ENCODE measurements at regions not wholly inside any gene's neighbourhood (a gene's known extent, or its start where the extent isn't known, plus 50 kb on each side); places are given as distances from the start of the nearest gene placed in this dataset.

DNA sequence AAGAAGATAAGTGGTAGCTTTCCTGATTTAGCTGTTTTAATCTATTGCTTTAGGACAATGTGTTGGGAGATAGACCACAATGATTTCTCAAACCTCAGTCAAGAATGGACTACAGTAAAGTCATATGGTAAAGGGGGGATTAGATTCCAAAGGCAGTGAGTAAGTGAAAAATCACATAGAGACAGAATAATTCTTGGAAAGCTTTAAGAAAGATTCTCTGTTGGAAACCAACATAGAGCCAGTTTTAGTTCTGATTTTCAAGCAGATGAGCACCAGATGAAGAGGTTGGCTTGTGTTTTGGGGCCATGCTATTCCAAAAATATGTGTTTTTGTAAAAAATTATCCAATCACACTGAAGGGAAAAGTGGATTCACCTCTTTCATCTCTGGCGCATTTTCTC is 256.8 kb upstream of the RPS23 start:
- TF ChIP-seq, protein P1, sequence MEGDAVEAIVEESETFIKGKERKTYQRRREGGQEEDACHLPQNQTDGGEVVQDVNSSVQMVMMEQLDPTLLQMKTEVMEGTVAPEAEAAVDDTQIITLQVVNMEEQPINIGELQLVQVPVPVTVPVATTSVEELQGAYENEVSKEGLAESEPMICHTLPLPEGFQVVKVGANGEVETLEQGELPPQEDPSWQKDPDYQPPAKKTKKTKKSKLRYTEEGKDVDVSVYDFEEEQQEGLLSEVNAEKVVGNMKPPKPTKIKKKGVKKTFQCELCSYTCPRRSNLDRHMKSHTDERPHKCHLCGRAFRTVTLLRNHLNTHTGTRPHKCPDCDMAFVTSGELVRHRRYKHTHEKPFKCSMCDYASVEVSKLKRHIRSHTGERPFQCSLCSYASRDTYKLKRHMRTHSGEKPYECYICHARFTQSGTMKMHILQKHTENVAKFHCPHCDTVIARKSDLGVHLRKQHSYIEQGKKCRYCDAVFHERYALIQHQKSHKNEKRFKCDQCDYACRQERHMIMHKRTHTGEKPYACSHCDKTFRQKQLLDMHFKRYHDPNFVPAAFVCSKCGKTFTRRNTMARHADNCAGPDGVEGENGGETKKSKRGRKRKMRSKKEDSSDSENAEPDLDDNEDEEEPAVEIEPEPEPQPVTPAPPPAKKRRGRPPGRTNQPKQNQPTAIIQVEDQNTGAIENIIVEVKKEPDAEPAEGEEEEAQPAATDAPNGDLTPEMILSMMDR (IDR thresholded peaks at IDR 0.05) = no peak
- TF ChIP-seq RAD21 (conservative IDR thresholded peaks at IDR 0.05 in 1 of 2, IDR thresholded peaks at IDR 0.05 in 1 of 2) (no peak), MAZ (IDR thresholded peaks at IDR 0.05; ENCODE audit: borderline replicate concordance, low read depth, low read length) (no peak), MYC (IDR thresholded peaks at IDR 0.05; ENCODE audit: borderline replicate concordance, low read length) (no peak), HDAC2 (IDR thresholded peaks at IDR 0.05) (no peak), EP300 (IDR thresholded peaks at IDR 0.05) (no peak)
